ENCODE measurements at regions not wholly inside any gene's neighbourhood (a gene's known extent, or its start where the extent isn't known, plus 50 kb on each side); places are given as distances from the start of the nearest gene placed in this dataset.
"Not testable (repeated sequence)": the region's sequence is repeated elsewhere in the genome, so short reads cannot be mapped to it uniquely, and the experiment has no call there.

DNA sequence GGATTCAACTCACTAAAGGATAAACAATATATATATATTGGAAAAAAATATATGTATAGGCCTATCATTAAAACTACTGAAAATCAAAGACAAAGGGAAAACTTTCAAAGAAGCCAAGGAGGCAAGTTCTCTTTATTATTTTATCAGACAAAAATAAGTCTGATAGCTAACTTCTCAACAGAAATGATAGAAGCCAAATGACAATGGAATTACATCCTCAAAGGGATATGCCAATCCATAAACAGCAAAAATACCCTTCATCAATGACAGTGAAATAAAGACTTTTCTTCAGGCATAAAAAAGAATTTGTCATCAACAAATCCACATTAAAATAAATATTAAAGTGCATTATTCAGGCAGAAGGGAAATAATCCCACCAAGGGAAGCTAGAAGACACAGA is 393.4 kb downstream of the ZFHX3 start:
- no peak for DNase-seq

DNA sequence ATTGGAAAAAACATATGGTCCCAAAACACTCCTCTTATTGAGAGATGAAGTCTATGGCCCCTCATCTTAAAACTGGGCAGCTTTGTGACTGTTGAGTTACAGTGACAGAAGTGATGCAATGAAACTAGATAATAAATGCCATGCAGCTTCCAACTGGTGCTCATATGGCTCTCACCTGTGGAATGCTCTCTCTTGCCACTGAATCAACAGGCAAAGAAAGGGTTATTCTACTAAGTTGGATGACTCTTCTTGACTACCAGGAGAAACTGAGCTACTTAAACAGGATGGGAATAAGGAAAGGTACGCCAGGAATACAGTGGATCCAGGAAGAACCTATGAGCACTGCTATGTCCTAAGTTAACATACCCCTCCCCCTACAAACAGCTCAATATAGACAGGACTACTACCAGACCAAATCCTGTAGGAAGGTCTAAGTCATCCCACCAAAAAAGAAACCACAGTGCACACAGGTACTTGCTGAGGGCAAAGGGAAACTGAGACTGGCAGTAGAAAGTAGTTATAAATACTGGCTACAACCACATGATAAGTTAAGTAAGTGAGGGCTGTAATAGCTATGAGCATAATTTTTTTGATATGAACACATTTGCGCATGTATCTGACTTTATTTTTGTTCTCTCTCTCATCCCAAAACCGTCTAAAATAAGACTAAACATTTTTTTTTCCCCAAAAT is 398.5 kb downstream of the ZFHX3 start:
- no peak for DNase-seq

DNA sequence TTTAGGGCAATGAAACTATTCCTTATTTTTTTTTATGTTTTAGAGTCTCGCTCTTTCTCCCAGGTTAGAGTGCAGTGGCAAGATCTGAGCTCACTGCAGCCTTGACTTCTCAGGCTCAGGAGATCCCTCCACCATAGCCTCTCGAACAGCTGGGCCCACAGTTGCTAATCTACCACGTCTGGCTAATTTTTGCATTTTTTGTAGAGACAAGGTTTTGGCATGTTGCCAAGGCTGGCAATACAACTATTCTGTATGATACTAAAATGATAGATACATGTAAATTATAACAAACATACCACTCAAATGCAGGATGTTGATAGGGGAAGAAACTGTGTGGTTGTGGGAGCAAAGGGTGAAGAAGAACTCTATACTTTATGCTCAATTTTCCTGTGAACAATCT is 401.3 kb downstream of the ZFHX3 start:
- DNase-seq, result no peak

DNA sequence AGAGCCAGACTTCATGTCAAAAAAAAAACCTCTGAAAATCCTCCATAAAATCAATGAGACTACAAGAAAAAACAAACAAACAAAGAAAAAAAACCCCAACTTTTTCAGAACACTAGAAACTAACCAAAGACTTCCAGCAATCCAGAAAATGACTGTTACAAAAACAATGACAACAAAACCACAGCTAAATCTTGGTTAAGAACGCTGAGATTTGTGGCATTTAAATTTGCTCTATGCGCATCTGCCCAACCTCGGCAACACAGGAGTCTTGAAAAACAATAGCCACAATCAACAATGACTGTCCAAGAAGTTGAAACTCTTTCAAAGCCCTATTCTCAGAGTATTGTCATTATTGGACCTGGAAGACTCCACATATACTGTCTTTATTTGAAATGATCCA is 402.4 kb downstream of the ZFHX3 start:
- DNase-seq, result no peak

DNA sequence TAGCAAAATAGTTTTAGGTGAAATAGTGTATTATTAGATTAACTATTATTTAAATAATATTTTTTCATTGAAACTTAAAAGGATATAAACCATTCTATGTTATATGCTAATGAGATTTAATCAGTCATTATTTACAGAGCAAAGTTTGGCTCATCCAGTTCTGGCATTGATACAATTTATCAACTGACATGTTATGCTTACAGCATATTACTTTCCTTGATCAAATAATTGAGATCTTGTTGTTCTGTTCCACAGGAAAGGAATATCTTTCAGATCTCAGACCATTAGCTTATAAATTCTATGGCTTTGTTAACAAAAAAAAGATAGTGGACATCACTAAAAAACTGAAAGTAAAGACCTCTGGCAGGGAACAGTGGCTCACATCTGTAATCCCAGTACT is 403.0 kb downstream of the ZFHX3 start:
- DNase-seq, result no peak

DNA sequence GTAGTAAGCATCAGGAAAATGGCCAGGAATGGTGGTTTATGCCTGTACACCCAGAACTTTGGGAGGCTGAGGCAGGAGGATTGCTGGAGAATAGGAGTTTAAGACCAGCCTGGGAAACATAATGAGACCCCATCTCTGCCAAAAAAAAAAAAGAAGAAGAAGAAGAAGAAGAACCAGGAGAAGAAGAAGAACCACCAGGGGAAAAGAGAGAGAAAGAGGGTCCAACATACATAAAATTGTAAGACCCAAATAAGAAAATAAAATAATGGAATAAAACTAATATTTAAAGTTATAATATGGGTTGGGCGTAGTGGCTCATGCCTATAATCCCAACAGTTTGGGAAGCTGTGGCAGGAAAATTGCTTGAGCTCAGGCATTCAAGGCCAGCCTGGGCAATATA is 408.4 kb downstream of the ZFHX3 start:
- no peak for DNase-seq

DNA sequence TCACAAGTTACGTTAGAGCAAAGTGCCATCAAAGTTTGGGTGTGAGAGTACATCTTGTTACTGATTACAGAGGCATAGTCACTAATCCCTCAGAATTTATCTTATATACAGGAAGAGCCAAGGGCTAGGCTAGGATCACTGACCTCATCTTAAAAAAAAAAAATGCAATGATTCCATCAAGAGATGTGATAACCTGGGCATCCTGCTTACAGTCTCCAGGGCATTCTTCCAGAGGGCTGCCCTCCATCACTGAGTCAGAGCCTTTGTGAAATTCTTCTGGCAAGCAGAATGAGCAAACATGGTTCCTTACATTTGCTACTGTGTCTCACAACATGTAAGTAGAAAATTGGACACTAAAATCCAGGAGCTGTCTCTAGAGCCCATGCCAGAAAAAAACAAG is 410.6 kb downstream of the ZFHX3 start:
- DNase-seq, result no peak

DNA sequence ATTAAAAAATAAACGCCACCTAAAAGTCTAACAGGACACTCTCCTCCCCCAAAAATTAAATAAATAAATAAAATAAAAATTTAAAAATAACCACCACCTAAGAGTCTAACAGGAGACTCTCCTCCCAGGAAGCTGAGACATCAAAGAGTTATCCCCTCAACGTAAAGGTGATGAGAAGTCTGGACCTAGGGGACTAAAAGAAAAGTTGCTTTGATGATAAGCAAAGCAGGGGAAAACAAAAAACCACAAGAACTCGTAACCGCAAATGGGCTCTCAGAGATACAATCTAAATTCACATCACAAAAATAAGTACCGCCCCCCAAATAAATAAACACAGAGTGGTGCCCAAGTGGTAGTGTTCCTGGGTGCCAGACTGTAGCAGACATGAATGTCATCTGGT is 412.2 kb downstream of the ZFHX3 start:
- DNase-seq, result no peak

DNA sequence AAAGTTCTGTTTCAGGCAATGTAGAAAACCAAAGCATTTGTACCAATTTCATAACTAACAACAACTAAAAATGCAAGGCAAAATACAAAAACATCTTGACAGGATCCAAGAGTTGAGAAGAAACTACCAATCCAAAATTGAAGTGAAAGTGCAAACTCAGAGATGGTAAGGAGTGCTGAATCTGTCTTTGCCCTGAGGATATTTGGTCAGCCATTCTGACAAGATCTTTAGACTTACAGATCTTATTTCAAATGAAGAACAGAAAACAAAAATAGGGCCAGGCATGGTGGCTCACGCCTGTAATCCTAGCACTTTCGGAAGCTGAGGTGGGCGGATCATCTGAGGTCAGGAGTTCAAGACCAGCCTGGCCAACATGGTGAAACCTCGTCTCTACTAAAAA is 412.8 kb downstream of the ZFHX3 start:
- DNase-seq, result no peak

DNA sequence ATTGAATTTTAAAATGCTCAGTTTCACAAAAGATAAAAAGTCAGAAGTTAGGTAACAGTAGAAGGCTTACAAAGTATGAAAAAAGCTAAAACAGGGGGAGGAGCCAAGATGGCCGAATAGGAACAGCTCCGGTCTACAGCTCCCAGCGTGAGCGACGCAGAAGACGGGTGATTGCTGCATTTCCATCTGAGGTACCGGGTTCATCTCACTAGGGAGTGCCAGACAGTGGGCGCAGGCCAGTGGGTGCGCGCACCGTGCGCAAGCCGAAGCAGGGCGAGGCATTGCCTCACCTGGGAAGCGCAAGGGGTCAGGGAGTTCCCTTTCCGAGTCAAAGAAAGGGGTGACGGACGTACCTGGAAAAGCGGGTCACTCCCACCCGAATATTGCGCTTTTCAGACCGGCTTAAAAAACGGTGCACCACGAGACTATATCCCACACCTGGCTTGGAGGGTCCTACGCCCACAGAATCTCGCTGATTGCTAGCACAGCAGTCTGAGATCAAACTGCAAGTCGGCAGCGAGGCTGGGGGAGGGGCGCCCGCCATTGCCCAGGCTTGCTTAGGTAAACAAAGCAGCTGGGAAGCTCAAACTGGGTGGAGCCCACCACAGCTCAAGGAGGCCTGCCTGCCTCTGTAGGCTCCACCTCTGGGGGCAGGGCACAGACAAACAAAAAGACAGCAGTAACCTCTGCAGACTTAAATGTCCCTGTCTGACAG is 420.6 kb downstream of the ZFHX3 start:
- not testable (repeated sequence) for DNase-seq

DNA sequence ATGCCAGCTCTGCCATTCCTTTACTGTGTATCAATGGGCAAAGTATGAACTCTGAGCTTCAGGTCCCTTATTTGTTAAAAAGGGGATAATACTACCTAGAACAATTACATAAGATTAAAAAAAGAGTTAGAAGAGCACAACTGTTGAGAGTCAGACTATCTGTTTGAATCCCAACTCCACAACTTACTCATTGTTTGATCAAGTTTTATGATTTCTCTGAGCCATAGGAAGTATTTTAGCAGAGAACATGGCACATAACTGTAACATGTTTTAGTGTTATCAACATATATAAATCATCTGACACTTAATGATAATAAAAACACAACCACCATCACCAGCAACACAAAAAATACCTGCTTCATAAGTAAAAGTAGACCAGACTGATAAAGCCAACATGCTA is 421.3 kb downstream of the ZFHX3 start:
- DNase-seq, result no peak

DNA sequence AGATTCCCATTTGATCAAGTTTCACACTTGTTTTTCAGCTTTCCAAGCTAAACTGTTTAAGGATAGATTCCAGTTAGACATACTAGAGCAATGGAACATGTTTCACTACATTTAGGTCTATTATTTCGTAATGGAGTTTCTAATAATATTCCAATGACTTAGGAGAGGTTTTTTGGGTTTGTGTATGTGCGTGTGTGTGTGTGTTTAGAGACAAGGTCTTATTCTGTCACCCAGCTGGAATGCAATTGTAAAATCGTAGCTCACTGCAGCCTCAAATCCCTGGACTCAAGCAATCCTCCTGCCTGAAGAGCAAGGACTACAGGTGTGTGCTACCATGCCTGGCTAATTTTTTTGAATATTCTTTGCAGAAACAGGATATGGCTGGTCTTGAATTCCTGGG is 426.3 kb downstream of the ZFHX3 start:
- no peak for DNase-seq

DNA sequence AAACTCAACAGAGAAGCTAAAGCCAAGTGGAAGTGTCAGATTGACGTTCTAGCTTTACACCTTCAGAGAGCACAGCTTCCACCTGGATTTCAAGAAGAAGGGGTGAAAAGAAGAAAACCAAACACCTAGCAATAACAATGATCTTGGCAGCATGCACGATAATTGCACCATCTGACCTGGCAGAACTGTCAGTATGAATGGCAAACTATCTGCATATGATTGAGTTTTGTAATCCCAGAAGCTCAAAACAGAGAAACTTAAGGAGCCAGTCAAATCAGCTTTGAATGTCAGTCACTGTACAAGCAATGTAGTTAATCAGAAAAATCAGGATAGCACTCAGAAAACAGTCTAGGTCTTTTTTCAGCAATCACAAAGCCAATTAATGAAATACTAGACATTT is 427.1 kb downstream of the ZFHX3 start:
- DNase-seq, result no peak

DNA sequence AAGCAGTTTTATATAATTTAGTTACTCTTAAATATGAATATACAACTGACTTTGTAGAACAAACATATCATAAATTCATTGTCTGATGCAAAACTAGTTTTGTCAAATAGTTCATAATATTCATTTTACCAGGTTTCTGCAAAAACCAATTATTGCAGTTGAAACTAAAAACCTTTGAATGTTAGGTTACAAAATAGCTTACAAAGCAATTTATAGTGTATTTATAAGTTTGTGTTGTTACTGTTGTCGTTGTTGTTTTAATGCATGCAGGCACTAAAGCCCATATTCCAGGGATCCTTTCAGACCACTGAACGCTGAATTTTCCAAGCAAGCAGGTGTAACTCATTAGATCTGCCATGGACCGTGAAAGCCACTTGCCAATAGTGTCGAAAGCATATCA is 427.6 kb downstream of the ZFHX3 start:
- DNase-seq, result no peak

DNA sequence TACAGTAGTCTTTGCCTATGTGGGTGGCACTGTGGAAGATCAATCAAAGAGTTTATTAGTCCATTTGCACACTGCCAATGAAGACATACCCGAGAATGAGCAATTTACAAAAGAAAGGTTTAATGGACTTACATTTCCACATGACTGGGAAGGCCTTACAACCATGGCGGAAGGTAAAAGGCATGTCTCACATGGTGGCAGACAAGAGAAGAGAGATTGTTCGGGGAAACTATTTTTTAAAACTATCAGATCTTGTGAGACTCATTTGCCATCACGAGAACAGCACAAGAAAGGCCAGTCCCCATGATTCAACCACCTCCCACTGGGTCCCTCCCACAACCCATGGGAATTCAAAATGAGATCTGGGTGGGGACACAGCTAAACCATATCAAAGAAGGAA is 432.1 kb downstream of the ZFHX3 start:
- DNase-seq, result no peak

DNA sequence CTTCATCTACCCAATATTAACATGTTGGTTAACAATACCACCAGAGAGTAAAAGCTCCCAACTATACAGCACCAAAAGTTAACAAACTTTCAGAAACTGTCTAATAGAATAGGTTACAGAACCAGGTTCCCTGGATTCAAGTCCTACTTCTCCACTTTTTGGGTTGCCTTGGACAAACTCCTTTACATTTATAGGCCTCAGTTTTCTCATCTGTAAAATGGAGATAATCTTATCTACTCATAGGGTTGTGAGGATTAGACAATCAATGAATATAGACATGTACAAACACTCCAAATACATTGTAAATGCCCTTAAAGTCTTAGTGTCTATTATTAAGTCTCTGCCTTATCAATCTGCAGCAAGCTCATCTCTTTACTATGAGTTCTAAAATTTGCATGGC is 435.2 kb downstream of the ZFHX3 start:
- DNase-seq, result no peak

DNA sequence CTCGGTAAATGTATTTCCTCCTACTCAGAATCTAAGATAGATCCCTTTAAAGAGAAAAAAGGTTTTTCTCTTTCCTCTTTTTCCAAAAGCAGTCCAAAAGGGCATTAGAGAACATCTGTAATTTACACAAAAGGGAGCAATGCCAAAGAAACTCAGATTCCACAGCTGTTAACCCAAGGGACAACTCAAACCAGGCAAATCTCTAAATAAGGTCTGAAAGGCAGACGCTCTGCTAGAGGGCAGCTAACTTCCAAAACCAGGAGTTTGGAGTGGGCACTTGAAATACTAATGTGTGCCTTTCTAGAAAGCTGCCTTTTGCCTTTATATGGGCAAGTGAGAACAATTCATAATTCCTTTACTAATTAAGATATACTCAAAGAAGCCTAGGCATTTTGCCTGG is 435.7 kb downstream of the ZFHX3 start:
- DNase-seq, result no peak

DNA sequence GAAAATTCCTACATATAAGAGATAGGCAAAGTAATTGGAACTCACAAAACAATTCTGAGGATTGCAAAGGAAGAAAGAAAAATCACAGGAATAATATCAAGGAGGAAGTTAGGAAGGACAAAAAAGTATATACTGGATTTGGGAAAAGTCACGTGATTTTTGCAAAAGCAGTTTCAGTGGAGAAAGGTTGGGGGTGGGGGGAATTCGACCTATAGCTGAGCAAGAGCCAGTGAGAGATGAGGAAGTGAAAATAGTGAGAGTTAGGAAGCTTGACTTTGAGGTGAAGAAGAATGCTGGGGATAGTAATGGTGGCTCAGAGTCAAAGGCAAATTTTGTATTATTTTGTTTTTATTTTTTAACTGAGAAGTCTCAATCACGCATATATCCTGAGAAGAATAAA is 438.0 kb upstream of the PMFBP1 start:
- DNase-seq, result no peak

DNA sequence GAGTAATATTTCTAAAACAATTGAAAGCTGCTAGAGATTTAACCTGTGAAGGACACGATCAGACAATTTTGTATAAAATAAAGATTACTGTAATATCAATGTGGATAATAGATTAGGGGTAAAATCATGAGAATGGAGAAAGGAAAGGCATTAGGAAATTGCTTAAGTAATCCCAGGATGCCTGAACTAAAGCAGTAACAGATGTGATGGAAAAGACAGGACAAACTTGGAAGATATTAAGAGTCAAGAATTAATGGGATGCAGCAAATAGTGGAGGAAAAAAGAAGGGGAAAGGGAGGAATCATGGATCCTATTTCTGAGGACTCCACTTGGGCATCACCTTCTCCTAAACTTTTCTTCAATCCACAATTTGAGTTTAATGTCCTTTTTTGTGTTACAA is 437.1 kb upstream of the PMFBP1 start:
- no peak for DNase-seq

DNA sequence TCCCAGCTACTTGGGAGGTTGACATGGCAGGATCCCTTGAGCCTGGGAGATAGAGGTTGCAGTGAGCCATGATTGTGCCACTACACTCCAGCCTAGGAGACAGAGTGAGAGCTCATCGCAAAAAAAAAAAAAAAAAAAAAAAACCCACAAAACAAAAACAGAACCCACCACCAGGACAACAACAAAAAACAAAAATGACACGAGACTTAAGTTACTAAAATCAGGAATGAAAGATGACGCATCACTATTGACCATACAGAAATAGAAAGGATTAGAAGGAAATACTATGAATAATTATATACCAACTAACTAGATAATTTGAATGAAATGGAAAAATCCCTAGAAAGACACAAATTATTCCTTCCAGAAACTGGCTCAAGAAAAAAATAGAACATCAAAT is 432.4 kb upstream of the PMFBP1 start:
- no peak for DNase-seq

DNA sequence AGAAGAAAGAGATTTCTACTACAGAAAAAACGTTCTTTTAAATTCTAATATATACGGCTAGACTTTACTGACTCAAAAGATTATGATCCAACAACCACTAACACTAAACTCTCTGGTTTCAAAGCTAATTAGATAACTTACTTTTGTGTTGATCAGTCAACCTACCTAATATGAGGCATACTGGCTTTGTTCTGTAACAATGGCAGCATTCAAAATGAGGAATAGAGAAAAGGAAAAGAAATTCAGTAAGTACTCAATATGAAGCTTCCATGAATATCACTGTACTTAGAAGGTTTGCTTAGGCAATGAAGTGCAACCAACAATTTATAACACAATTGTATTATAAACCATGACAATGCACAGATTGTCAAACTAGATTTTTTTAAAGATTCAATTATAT is 430.5 kb upstream of the PMFBP1 start:
- no peak for DNase-seq

DNA sequence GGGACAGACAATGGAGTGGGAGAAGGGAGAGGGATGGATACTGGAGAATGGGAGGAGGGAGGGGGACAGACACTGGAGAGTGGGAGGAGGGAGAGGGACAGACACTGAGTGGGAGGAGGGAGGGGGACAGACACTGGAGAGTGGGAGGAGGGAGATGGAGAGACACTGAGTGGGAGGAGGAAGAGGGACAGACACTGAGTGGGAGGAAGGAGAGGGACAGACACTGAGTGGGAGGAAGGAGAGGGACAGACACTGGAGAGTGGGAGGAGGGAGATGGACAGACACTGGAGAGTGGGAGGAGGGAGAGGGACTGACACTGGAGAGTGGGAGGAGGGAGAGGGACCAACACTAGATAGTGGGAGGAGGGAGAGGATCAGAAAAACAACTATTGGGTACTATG is 426.7 kb upstream of the PMFBP1 start:
- no peak for DNase-seq

DNA sequence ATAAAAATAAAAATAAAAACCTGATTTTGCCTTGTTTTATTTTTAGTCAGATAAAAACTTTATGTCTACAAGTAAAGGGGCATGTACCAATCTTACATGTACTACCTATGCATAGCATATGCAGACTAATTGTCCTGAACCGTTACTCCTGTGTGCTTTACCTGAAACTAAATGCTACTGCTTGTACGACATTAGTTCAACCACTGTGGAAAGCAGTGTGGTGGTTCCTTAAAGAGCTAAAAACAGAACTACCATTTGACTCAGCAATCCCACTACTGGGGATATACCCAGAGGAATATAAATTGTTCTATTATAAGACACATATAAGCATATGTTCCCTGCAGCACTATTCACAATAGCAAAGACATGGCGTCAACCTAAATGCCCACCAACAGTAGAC is 426.0 kb upstream of the PMFBP1 start:
- no peak for DNase-seq

DNA sequence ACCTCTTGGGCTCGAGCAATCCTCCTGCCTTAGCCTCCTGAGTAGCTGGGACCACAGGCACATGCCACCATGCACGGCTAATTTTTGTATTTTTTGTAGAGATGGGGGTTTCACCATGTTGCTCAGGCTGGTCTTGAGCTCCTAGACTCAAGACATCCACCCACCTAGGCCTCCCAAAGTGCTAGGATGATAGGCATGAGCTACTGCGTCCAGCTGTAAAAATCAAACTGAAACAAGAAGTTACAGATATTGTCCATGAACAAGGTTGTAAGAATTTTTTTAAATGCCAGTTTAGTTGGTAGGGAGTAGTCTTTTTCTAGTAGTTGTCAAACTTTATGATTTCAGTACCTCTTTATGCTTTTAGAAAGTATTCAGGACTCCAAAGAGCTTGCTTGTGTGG is 424.4 kb upstream of the PMFBP1 start:
- no peak for DNase-seq

Data from GF-D8 (cell line).